Upper lobe of left lung (tissue), 6 donors: ENCODE measurements at regions not wholly inside any gene's neighbourhood (a gene's known extent, or its start where the extent isn't known, plus 50 kb on each side); places are given as distances from the start of the nearest gene placed in this dataset.

Experiments used
- ATAC-seq, 2 donors: fragments of 200-7000 bp; cut with Tn5 transposase; one replicate each; pipeline ENCODE4 v1.9.1; 2022; ENCODE audit warnings: mild to moderate bottlenecking in 2 of 2, moderate library complexity in 2 of 2; ENCODE audit not compliant: low FRiP score in 2 of 2
- DNase-seq, 2 donors: peaks; one replicate each; pipeline ENCODE4 v3.0.0-alpha.2; 2019 to 2020
- H3K27ac ChIP-seq, 4 donors: fragments of 200-600 bp; sonication (generic); one replicate each; pipeline ENCODE4 v1.5.1; 2016 to 2019
- H3K27me3 ChIP-seq, 4 donors: fragments of 200-600 bp; sonication (generic); one replicate each; pipeline ENCODE4 v1.5.1; 2017 to 2019
- H3K36me3 ChIP-seq, 4 donors: fragments of 200-600 bp; sonication (generic); one replicate each; pipeline ENCODE4 v1.5.1; 2016 to 2019
- H3K4me1 ChIP-seq, 4 donors: fragments of 200-600 bp; sonication (generic); one replicate each; pipeline ENCODE4 v1.5.1; 2018 to 2019
- H3K4me3 ChIP-seq, 4 donors: fragments of 200-600 bp; sonication (generic); one replicate each; pipeline ENCODE4 v1.5.1; 2017 to 2019; ENCODE audit warnings: mild to moderate bottlenecking in 2 of 4, moderate library complexity in 1 of 4
- H3K9me3 ChIP-seq, 4 donors: fragments of 200-600 bp; sonication (generic); one replicate each; pipeline ENCODE4 v1.5.1; 2018 to 2019
- EP300 ChIP-seq, 4 donors: sonication (generic); formaldehyde crosslinking; IDR thresholded peaks; one replicate each; pipeline ENCODE4 v1.5.1; 2017; ENCODE audit warnings: antibody characterized with exemption in 4 of 4, control low read depth in 2 of 4
- POLR2A ChIP-seq, 4 donors: fragments of 450-650 bp; IDR thresholded peaks; one replicate each; pipeline ENCODE4 v1.5.1; 2016 to 2017; ENCODE audit warnings: antibody characterized with exemption in 4 of 4, mild to moderate bottlenecking in 2 of 4
- POLR2AphosphoS5 ChIP-seq, 2 donors: sonication (generic); formaldehyde crosslinking; IDR thresholded peaks; one replicate each; pipeline ENCODE4 v1.5.1; 2017; ENCODE audit warnings: antibody characterized with exemption in 2 of 2
- WGBS, 2 donors: methylation state at CpG; one replicate each; pipeline ENCODE4 v1.1.5; 2017 to 2018; 5-methylcytosine and 5-hydroxymethylcytosine counted together
- TF ChIP-seq, protein P1 (sequence below), 6 experiments: fragments of 450-650 bp in 4 of 6; fragments of 200-600 bp in 2 of 6; sonication (generic) in 2 of 6; IDR thresholded peaks; one replicate each; pipeline ENCODE4 v1.5.1; 2016 to 2019; ENCODE audit warnings: antibody characterized with exemption in 6 of 6
- donor health status: DM: no; HTN: no; CAD: no; lungs with moderate emphysema.
- donor health status: DM: no; HTN: yes; CAD: no; lungs with severe emphysema.

DNA sequence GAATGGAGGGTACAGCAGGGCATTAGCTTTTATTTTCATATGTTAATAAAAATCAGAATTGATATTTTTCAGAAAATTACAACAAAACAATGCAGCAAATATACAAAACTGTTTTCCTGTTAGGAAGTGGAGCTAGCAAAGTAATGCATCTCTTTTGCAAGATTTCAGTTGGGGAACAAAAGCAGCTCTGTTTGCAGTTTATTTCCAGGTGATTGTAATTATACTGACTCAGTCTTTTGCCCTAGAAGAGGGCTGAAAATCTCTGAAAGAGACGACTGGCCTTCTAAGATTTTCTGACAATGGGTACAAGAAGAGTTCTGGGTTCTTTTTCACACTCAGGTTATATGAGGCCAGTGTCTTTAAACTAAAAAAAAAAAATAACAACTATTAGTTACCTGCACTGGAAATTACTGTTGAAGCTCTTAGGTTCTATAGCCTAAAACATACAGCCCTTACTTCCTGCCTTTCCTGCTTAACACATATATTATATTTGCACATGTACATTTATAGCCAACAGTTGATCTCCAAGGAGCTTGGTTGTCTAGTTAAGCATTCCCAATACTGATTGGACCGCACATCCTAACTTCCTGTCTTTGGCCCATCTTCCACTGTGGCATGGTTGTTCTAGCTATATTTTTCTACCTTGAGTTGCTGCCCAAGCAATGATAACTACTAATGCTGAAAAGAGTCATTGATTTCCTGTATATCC lies 199.1 kb upstream of the KRR1 start:
- 66 to 88% methylated on average over 2 of the region's 2 CpGs for WGBS, 2 donors
- peaks cover 0 to 5% (median 2%) of the 10 kb centered on the region in 4 donors for H3K4me1 ChIP-seq
- H3K36me3 ChIP-seq = no peaks in the 10 kb centered on the region
- no peaks in the 10 kb centered on the region for H3K27me3 ChIP-seq
- no peak for ATAC-seq
- no peak for DNase-seq
- no peak for TF ChIP-seq POLR2A (IDR thresholded peaks at IDR 0.05)
- TF ChIP-seq, protein P1, sequence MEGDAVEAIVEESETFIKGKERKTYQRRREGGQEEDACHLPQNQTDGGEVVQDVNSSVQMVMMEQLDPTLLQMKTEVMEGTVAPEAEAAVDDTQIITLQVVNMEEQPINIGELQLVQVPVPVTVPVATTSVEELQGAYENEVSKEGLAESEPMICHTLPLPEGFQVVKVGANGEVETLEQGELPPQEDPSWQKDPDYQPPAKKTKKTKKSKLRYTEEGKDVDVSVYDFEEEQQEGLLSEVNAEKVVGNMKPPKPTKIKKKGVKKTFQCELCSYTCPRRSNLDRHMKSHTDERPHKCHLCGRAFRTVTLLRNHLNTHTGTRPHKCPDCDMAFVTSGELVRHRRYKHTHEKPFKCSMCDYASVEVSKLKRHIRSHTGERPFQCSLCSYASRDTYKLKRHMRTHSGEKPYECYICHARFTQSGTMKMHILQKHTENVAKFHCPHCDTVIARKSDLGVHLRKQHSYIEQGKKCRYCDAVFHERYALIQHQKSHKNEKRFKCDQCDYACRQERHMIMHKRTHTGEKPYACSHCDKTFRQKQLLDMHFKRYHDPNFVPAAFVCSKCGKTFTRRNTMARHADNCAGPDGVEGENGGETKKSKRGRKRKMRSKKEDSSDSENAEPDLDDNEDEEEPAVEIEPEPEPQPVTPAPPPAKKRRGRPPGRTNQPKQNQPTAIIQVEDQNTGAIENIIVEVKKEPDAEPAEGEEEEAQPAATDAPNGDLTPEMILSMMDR (IDR thresholded peaks at IDR 0.05) = no peak
- TF ChIP-seq EP300 (IDR thresholded peaks at IDR 0.05) = no peak
- TF ChIP-seq POLR2AphosphoS5 (IDR thresholded peaks at IDR 0.05) = no peak
- no peak overlapping the region for H3K27ac ChIP-seq
- no peaks in the 10 kb centered on the region for H3K9me3 ChIP-seq
- no peak overlapping the region for H3K4me3 ChIP-seq

DNA sequence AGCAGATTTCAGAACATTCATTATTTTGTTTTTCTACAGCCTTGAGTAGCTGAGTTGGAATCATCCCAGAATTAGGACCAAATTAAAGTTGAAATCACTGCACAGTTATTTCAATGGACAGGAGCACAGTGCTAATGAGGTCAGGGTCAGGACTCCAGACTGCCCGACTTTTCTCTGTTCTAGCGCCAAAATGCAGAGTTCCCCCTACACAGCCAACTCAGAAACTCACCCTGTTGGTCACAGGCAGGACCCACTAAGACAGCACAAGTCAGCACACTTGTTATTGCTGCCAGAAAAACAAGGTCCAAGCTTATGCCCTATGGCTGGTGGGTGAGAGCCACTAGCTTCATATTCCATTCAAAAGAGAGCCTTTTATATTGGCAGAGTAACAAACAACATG lies 198.1 kb upstream of the KRR1 start:
- H3K4me3 ChIP-seq = no peak overlapping the region
- TF ChIP-seq EP300 (IDR thresholded peaks at IDR 0.05) (no peak), POLR2A (IDR thresholded peaks at IDR 0.05) (no peak), POLR2AphosphoS5 (IDR thresholded peaks at IDR 0.05) (no peak)
- TF ChIP-seq, protein P1 (IDR thresholded peaks at IDR 0.05) = no peak
- WGBS, 2 donors = 58 to 78% methylated on average over 2 of the region's 2 CpGs

DNA sequence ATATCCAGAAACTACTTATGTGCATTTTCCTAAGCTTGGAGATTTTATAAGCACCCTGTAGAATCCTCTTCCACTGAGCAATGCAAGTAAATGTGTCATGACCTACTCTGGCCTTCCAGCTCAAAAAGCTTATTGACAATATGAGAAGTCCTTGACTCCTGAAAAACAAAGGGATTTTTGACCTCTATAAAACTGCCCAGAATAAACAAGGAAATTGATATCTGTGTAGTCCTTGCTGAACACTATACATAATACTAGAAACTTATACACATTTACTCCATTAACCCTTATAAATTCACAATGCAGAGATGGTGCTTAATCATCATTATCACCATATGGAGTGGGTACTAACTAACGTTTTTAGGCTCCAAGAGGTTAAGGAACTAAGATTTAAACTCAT lies 197.4 kb upstream of the KRR1 start:
- 57 to 62% methylated on average over 1 of the region's 1 CpG for WGBS, 2 donors
- no peaks in the 10 kb centered on the region for H3K9me3 ChIP-seq
- peaks cover 0 to 5% (median 2%) of the 10 kb centered on the region in 4 donors for H3K4me1 ChIP-seq
- TF ChIP-seq POLR2A (IDR thresholded peaks at IDR 0.05) (no peak), EP300 (IDR thresholded peaks at IDR 0.05) (no peak), POLR2AphosphoS5 (IDR thresholded peaks at IDR 0.05) (no peak)
- TF ChIP-seq, protein P1 (IDR thresholded peaks at IDR 0.05) = no peak
- H3K27ac ChIP-seq = no peak overlapping the region
- DNase-seq = no peak
- no peak for ATAC-seq
- H3K4me3 ChIP-seq = no peak overlapping the region
- no peaks in the 10 kb centered on the region for H3K36me3 ChIP-seq
- no peaks in the 10 kb centered on the region for H3K27me3 ChIP-seq

More for the DNA sequence above, 198.1 kb upstream of the KRR1 start:
- H3K27me3 ChIP-seq = no peaks in the 10 kb centered on the region
- no peak overlapping the region for H3K27ac ChIP-seq
- H3K36me3 ChIP-seq = no peaks in the 10 kb centered on the region
- DNase-seq (no peak), ATAC-seq (no peak)
- H3K4me1 ChIP-seq = peaks cover 0 to 5% (median 2%) of the 10 kb centered on the region in 4 donors
- H3K9me3 ChIP-seq = no peaks in the 10 kb centered on the region

DNA sequence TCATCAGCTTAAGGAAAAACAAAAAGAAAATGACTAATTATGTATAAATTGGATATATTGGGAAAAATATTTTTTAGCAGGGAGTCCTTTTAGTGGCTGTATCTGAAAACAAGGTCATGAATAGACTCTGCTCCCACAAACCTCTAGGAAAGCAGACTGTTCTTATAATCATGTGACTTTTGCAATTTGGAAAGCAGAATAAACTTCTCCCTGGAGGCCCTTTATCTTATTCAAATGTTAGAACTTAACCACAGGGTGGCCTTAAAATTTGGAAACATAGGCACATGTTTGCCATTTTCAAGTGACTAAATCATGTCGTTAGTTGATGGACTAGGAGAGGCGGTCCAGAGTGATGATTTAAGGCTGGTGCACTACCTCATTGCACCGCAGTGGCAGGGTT lies 196.6 kb upstream of the KRR1 start:
- WGBS, 2 donors = 84 to 97% methylated on average over 3 of the region's 3 CpGs
- no peak overlapping the region for H3K4me3 ChIP-seq
- TF ChIP-seq EP300 (IDR thresholded peaks at IDR 0.05) = no peak
- TF ChIP-seq, protein P1 (IDR thresholded peaks at IDR 0.05) = no peak
- TF ChIP-seq POLR2AphosphoS5 (IDR thresholded peaks at IDR 0.05) = no peak
- no peak for TF ChIP-seq POLR2A (IDR thresholded peaks at IDR 0.05)
- no peak overlapping the region for H3K27ac ChIP-seq
- no peaks in the 10 kb centered on the region for H3K36me3 ChIP-seq
- ATAC-seq (no peak), DNase-seq (no peak)
- H3K4me1 ChIP-seq = peaks cover 0 to 5% (median 2%) of the 10 kb centered on the region in 4 donors
- H3K27me3 ChIP-seq = no peaks in the 10 kb centered on the region
- no peaks in the 10 kb centered on the region for H3K9me3 ChIP-seq
